H1 (cell line): ENCODE measurements at regions not wholly inside any gene's neighbourhood (a gene's known extent, or its start where the extent isn't known, plus 50 kb on each side); places are given as distances from the start of the nearest gene placed in this dataset.

ENCODE experiments used
- CTCF ChIA-PET: fragments of 300-600 bp; sonication (Branson Sonifier 250); formaldehyde crosslinking; loops from one replicate; lab custom pipeline; 2021; ENCODE audit not compliant: partially characterized antibody; lab: Charles Lee
- POLR2A ChIA-PET: fragments of 300-600 bp; sonication (Branson Sonifier 250); formaldehyde crosslinking; loops from one replicate; lab custom pipeline; 2021; ENCODE audit warnings: inconsistent platforms; ENCODE audit not compliant: partially characterized antibody; lab: Charles Lee
- DNase-seq, 2 experiments: peaks; one replicate each; pipeline versions ENCODE4 v3.0.0 to v3.0.0-alpha.2; 2010 to 2022; ENCODE audit warnings: low spot score in 2 of 2, low read depth in 1 of 2, mixed read lengths in 1 of 2
- FAIRE-seq: peaks from 2 replicates; lab custom pipeline; 2011; peaks lifted over from hg19 to GRCh38; lab: Jason Lieb, UNC
- H2AFZ ChIP-seq: 2 replicates; pipeline ENCODE4 v1.8.1; 2012; ENCODE audit warnings: low read length, inconsistent platforms
- H2AK5ac ChIP-seq: 2 replicates; pipeline ENCODE4 v1.6.1; 2013; ENCODE audit warnings: low read depth, low read length
- H2BK120ac ChIP-seq: replicated peaks from 2 replicates; pipeline ENCODE3; 2013; ENCODE audit warnings: low read depth, low read length, inconsistent platforms
- H2BK12ac ChIP-seq: 2 replicates; pipeline ENCODE4 v1.6.1; 2013; ENCODE audit warnings: low read depth, low read length
- H2BK15ac ChIP-seq: 2 replicates; pipeline ENCODE4 v1.6.1; 2013; ENCODE audit warnings: low read length
- H2BK20ac ChIP-seq: 2 replicates; pipeline ENCODE4 v1.6.1; 2013; ENCODE audit warnings: low read length
- H2BK5ac ChIP-seq: 2 replicates; pipeline ENCODE4 v1.6.1; 2013; ENCODE audit warnings: low read depth, low read length
- H3K14ac ChIP-seq: 2 replicates; pipeline ENCODE4 v1.6.1; 2013; ENCODE audit warnings: inconsistent platforms; ENCODE audit not compliant: insufficient read length
- H3K18ac ChIP-seq: 2 replicates; pipeline ENCODE4 v1.6.1; 2013; ENCODE audit warnings: low read length; ENCODE audit errors: extremely low read depth
- H3K23ac ChIP-seq: 2 replicates; pipeline ENCODE4 v1.6.1; 2013; ENCODE audit warnings: inconsistent platforms; ENCODE audit not compliant: insufficient read length
- H3K23me2 ChIP-seq: 2 replicates; pipeline ENCODE4 v1.6.1; 2013; ENCODE audit warnings: low read depth, low read length
- H3K27ac ChIP-seq: 2 replicates; pipeline ENCODE4 v1.6.1; 2011; ENCODE audit warnings: low read depth, low read length, inconsistent platforms
- H3K27me3 ChIP-seq, 4 experiments: replicated peaks in 1 of 4; 1 replicate in 1 of 4; 2 replicates in 3 of 4; pipeline versions ENCODE4 v1.6.1 to v1.8.1; 2011 to 2013; ENCODE audit warnings: low read length in 3 of 4, mild to moderate bottlenecking in 3 of 4, inconsistent platforms in 2 of 4, mixed read lengths in 2 of 4, moderate library complexity in 1 of 4; ENCODE audit not compliant: control insufficient read depth in 3 of 4, insufficient read depth in 3 of 4; ENCODE audit errors: extremely low read depth in 1 of 4
- H3K36me3 ChIP-seq, 4 experiments: 2 replicates each; pipeline versions ENCODE4 v1.6.1 to v1.8.1; 2011 to 2013; ENCODE audit warnings: mild to moderate bottlenecking in 4 of 4, low read length in 3 of 4, moderate library complexity in 2 of 4, control low read depth in 1 of 4, inconsistent platforms in 1 of 4; ENCODE audit not compliant: insufficient read depth in 4 of 4, control insufficient read depth in 2 of 4
- H3K4ac ChIP-seq: replicated peaks from 2 replicates; pipeline ENCODE3; 2013; ENCODE audit warnings: low read length, low read depth, mixed read lengths, inconsistent platforms; ENCODE audit not compliant: insufficient read length
- H3K4me1 ChIP-seq, 4 experiments: replicated peaks in 1 of 4; 1 replicate in 1 of 4; 2 replicates in 3 of 4; pipeline versions ENCODE4 v1.6.1 to v1.8.1; 2011 to 2013; ENCODE audit warnings: low read length in 3 of 4, inconsistent platforms in 2 of 4, mixed read lengths in 1 of 4; ENCODE audit not compliant: insufficient read depth in 4 of 4, control insufficient read depth in 3 of 4
- H3K4me2 ChIP-seq, 2 experiments: 2 replicates each; pipeline versions ENCODE4 v1.6.1 to v1.8.1; 2011 to 2013; ENCODE audit warnings: low read depth in 2 of 2, low read length in 2 of 2, control low read depth in 1 of 2, inconsistent platforms in 1 of 2, mild to moderate bottlenecking in 1 of 2; ENCODE audit not compliant: insufficient read depth in 1 of 2
- H3K4me3 ChIP-seq, 4 experiments: fragments of 200-600, 300-600 bp in 1 of 4; sonication (generic), shearing (Covaris generic), sonication (Bioruptor Twin) in 1 of 4; 2 replicates each; pipeline versions ENCODE4 v1.5.1 to v1.8.1; 2011 to 2016; ENCODE audit warnings: low read length in 4 of 4, low read depth in 3 of 4, control low read depth in 2 of 4, inconsistent platforms in 2 of 4, mild to moderate bottlenecking in 2 of 4, mixed read lengths in 1 of 4, moderate library complexity in 1 of 4; ENCODE audit not compliant: insufficient read depth in 2 of 4; ENCODE audit errors: extremely low read depth in 1 of 4
- H3K56ac ChIP-seq: replicated peaks from 2 replicates; pipeline ENCODE3; 2013; ENCODE audit warnings: low read depth, mild to moderate bottlenecking, mixed read lengths, low read length, inconsistent platforms; ENCODE audit not compliant: insufficient read length
- H3K79me1 ChIP-seq: 2 replicates; pipeline ENCODE4 v1.6.1; 2013; ENCODE audit warnings: low read depth, low read length, control low read depth
- H3K79me2 ChIP-seq, 2 experiments: 2 replicates each; pipeline versions ENCODE4 v1.6.1 to v1.8.1; 2012 to 2013; ENCODE audit warnings: low read length in 2 of 2, mild to moderate bottlenecking in 2 of 2, inconsistent platforms in 1 of 2; ENCODE audit not compliant: insufficient read depth in 2 of 2, control insufficient read depth in 1 of 2
- H3K9ac ChIP-seq, 4 experiments: replicated peaks in 1 of 4; 1 replicate in 1 of 4; 2 replicates in 3 of 4; pipeline versions ENCODE4 v1.6.1 to v1.8.1; 2011 to 2013; ENCODE audit warnings: low read depth in 3 of 4, low read length in 3 of 4, control low read depth in 2 of 4, mild to moderate bottlenecking in 2 of 4, moderate library complexity in 2 of 4, inconsistent platforms in 1 of 4; ENCODE audit errors: extremely low read depth in 1 of 4
- H3K9me3 ChIP-seq, 2 experiments: 2 replicates each; pipeline versions ENCODE4 v1.6.1 to v1.8.1; 2012 to 2013; ENCODE audit warnings: mild to moderate bottlenecking in 2 of 2, moderate library complexity in 2 of 2, control low read depth in 1 of 2, inconsistent platforms in 1 of 2, low read depth in 1 of 2, low read length in 1 of 2, mixed read lengths in 1 of 2; ENCODE audit not compliant: insufficient read depth in 2 of 2
- H4K20me1 ChIP-seq, 2 experiments: replicated peaks in 1 of 2; 2 replicates each; pipeline versions ENCODE3 to v1.8.1; 2011 to 2013; ENCODE audit warnings: inconsistent platforms in 2 of 2, low read length in 2 of 2, mild to moderate bottlenecking in 1 of 2; ENCODE audit not compliant: insufficient read depth in 2 of 2, control insufficient read depth in 1 of 2
- H4K5ac ChIP-seq: 2 replicates; pipeline ENCODE4 v1.6.1; 2013; ENCODE audit warnings: low read length, low read depth, mixed read lengths, inconsistent platforms; ENCODE audit not compliant: insufficient read length
- H4K8ac ChIP-seq: 2 replicates; pipeline ENCODE4 v1.8.0; 2013; ENCODE audit warnings: mild to moderate bottlenecking, moderate library complexity, low read length, inconsistent platforms; ENCODE audit not compliant: insufficient read depth; ENCODE audit errors: extremely low read depth
- H4K91ac ChIP-seq: replicated peaks from 2 replicates; pipeline ENCODE3; 2013; ENCODE audit warnings: low read length, mixed read lengths, inconsistent platforms; ENCODE audit not compliant: insufficient read length
- BRCA1 ChIP-seq: IDR thresholded peaks from 2 replicates; pipeline ENCODE4 v1.6.1; 2012; ENCODE audit warnings: low read depth, low read length, improper control_type of control experiment
- CBX5 ChIP-seq: fragments of 300-800, 300-1000 bp; sonication (generic); IDR thresholded peaks from 2 replicates; pipeline ENCODE4 v1.7.1; 2016; ENCODE audit warnings: antibody characterized with exemption, low read length, low read depth
- CREB1 ChIP-seq: IDR thresholded peaks from 2 replicates; pipeline ENCODE4 v1.6.1; 2012; ENCODE audit warnings: inconsistent platforms
- GTF2F1 ChIP-seq: IDR thresholded peaks from 2 replicates; pipeline ENCODE4 v1.6.1; 2012; ENCODE audit warnings: low read depth, low read length, improper control_type of control experiment, borderline replicate concordance
- SUZ12 ChIP-seq: fragments of 200-600 bp; sonication (generic); IDR thresholded peaks from 2 replicates; pipeline ENCODE4 v1.6.1; 2012; ENCODE audit warnings: mild to moderate bottlenecking, inconsistent platforms, low read length, moderate library complexity, mixed read lengths
- TEAD4 ChIP-seq: IDR thresholded peaks from 2 replicates; pipeline ENCODE4 v1.6.1; 2012; ENCODE audit warnings: low read depth, low read length, inconsistent platforms, mixed read lengths
- WGBS, 2 experiments: shearing (Covaris generic) in 1 of 2; methylation state at CpG; one replicate each; pipeline versions ENCODE4 v1.1.6 to v1.1.7; 2013 to 2015; ENCODE audit warnings: low lambda C conversion rate in 2 of 2, mixed read lengths in 2 of 2, inconsistent platforms in 1 of 2, low coverage in 1 of 2, missing lambda C conversion rate in 1 of 2; ENCODE audit not compliant: insufficient replicate concordance in 2 of 2, insufficient coverage in 1 of 2, insufficient read length in 1 of 2; ENCODE audit errors: extremely low coverage in 1 of 2, missing lambda C conversion rate in 1 of 2; 5-methylcytosine and 5-hydroxymethylcytosine counted together

DNA sequence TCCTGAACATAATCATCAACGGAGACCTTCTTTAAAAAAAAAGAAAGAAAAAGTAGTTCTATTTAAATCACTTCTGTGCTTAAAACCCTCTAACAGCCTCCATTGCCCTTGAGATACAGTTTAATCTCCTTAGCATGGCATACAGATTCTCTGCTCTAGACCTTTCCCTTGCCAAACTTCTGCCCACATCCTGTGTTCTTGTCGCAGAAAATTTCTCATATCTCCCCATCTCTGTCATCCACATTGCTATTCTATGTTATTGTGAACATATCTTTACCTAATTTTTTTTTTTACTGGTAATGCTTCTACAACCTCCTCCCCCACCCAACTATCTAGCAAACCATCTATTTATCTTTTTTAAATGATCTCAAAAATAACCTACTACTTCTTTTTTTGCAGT lies 135.7 kb upstream of the PROX1 start:
- Histone ChIP-seq H2BK20ac (no peak overlapping the region), H3K18ac (no peak overlapping the region), H3K4me3 (no peak overlapping the region), H3K9me3 (no peaks in the 10 kb centered on the region), H3K27me3 (no peaks in the 10 kb centered on the region), H4K20me1 (no peaks in the 10 kb centered on the region), H2BK15ac (no peak overlapping the region), H3K23me2 (peaks cover 2% of the 10 kb centered on the region; the same call in 1 of the 2 replicates), H3K4ac (no peak overlapping the region), H3K9ac (no peak overlapping the region), H2BK120ac (no peak overlapping the region), H2AFZ (no peak overlapping the region)
- FAIRE-seq, result no peak
- TF ChIP-seq CREB1 (no peak), GTF2F1 (no peak), SUZ12 (no peak), CBX5 (no peak), BRCA1 (no peak), TEAD4 (no peak)
- TF ChIP-seq, all 59 proteins: peak for 0
- POLR2A ChIA-PET, result no interaction called here
- Histone ChIP-seq H3K4me2 (no peak overlapping the region), H2BK12ac (no peak overlapping the region), H3K23ac (no peak overlapping the region), H3K4me1 (no peaks in the 10 kb centered on the region), H4K8ac (no peak overlapping the region), H3K56ac (no peak overlapping the region), H2BK5ac (no peak overlapping the region), H3K14ac (no peak overlapping the region), H4K91ac (no peak overlapping the region), H3K79me1 (no peaks in the 10 kb centered on the region), H4K5ac (no peak overlapping the region), H3K36me3 (no peaks in the 10 kb centered on the region), H3K27ac (no peak overlapping the region), H3K79me2 (no peaks in the 10 kb centered on the region), H2AK5ac (no peak overlapping the region)
- WGBS, 2 experiments, result 81% methylated on average over 2 of the region's 2 CpGs; no CpG with 5 or more reads in 1 of the 2 experiments
- CTCF ChIA-PET, result interaction anchor here (1.2 kb wide), 1 partner anchor 13 kb away, joined by 3 read pairs; no protein-coding TSS in a partner anchor
- DNase-seq, result no peak
